CD4-positive, alpha-beta T cell (primary cell): ENCODE measurements at regions not wholly inside any gene's neighbourhood (a gene's known extent, or its start where the extent isn't known, plus 50 kb on each side); places are given as distances from the start of the nearest gene placed in this dataset.

ENCODE experiments used
- ATAC-seq: fragments of 200-7000 bp; cut with Tn5 transposase; one replicate; pipeline ENCODE4 v1.10.0; 2022; ENCODE audit warnings: mild to moderate bottlenecking; ENCODE audit not compliant: poor library complexity
- CTCF ChIA-PET: fragments of 350-600 bp; sonication (Branson Sonifier 250); formaldehyde crosslinking; loops from one replicate; lab custom pipeline; 2021; ENCODE audit warnings: antibody characterized with exemption, inconsistent platforms; lab: Charles Lee
- POLR2A ChIA-PET: fragments of 350-600 bp; sonication (Branson Sonifier 250); formaldehyde crosslinking; loops from one replicate; lab custom pipeline; 2021; ENCODE audit warnings: antibody characterized with exemption, inconsistent platforms; lab: Charles Lee
- DNase-seq, 14 experiments: peaks; one replicate each; pipeline ENCODE4 v3.0.0-alpha.2; 2013 to 2020; ENCODE audit warnings: mixed read lengths in 2 of 14
- H3K27ac ChIP-seq, 2 donors: one replicate each; pipeline versions ENCODE4 v1.5.1 to v1.7.0; 2013; ENCODE audit warnings: low read length in 2 of 2, low read depth in 1 of 2, mild to moderate bottlenecking in 1 of 2
- H3K27me3 ChIP-seq, 2 experiments: 1 replicate in 1 of 2; 2 replicates in 1 of 2; pipeline versions ENCODE4 v1.6.1 to v1.7.0; 2013; ENCODE audit warnings: low read length in 2 of 2, control low read depth in 1 of 2, mild to moderate bottlenecking in 1 of 2, moderate library complexity in 1 of 2; ENCODE audit not compliant: insufficient read depth in 2 of 2, control insufficient read depth in 1 of 2
- H3K36me3 ChIP-seq: one replicate; pipeline ENCODE4 v1.6.1; 2013; ENCODE audit warnings: low read length, control low read depth; ENCODE audit not compliant: insufficient read depth
- H3K4me1 ChIP-seq: one replicate; pipeline ENCODE4 v1.6.1; 2013; ENCODE audit warnings: low read length, control low read depth; ENCODE audit not compliant: insufficient read depth
- H3K4me3 ChIP-seq: one replicate; pipeline ENCODE4 v1.5.1; 2013; ENCODE audit warnings: mild to moderate bottlenecking, low read length, moderate library complexity
- H3K9me3 ChIP-seq, 2 experiments: 1 replicate in 1 of 2; 2 replicates in 1 of 2; pipeline versions ENCODE4 v1.6.1 to v1.7.0; 2013; ENCODE audit warnings: low read length in 2 of 2, mild to moderate bottlenecking in 2 of 2, control low read depth in 1 of 2, moderate library complexity in 1 of 2; ENCODE audit not compliant: control insufficient read depth in 1 of 2, insufficient read depth in 1 of 2
- H3K27ac Mint-ChIP-seq: one replicate; pipeline ENCODE4 v1.8.0; 2020; ENCODE audit warnings: mixed read lengths
- H3K27me3 Mint-ChIP-seq: one replicate; pipeline ENCODE4 v1.8.0; 2021; ENCODE audit warnings: mixed read lengths
- H3K36me3 Mint-ChIP-seq: one replicate; pipeline ENCODE4 v1.8.0; 2021; ENCODE audit warnings: low read depth, mixed read lengths
- H3K4me1 Mint-ChIP-seq: one replicate; pipeline ENCODE4 v1.8.0; 2021; ENCODE audit warnings: low read depth, mixed read lengths
- H3K4me3 Mint-ChIP-seq: one replicate; pipeline ENCODE4 v1.8.0; 2020; ENCODE audit warnings: mild to moderate bottlenecking, mixed read lengths
- H3K9me3 Mint-ChIP-seq: one replicate; pipeline ENCODE4 v1.8.0; 2020; ENCODE audit warnings: mixed read lengths
- CTCF ChIP-seq: fragments of 200-600 bp; IDR thresholded peaks from one replicate; pipeline ENCODE4 v1.8.0; 2022; ENCODE audit warnings: antibody characterized with exemption, mild to moderate bottlenecking
- intact Hi-C, 2 experiments: fragments of 100-400 bp; cut with DNase I in 1 of 2; cut with micrococcal nuclease in 1 of 2; formaldehyde crosslinking; loops; one replicate each; pipeline versions ENCODE4 v1.15.1 to v1.9.0; 2023 to 2025; cut with DNase I, micrococcal nuclease

GRCh38 chr6:8627085-8627861 lies 191.9 kb upstream of the SLC35B3 start:
- H3K36me3 ChIP-seq = no peaks in the 10 kb centered on the region
- H3K27ac ChIP-seq = no peak overlapping the region
- Mint-ChIP-seq H3K4me3 (no peak overlapping the region), H3K27ac (no peak overlapping the region), H3K9me3 (peaks cover 4% of the 10 kb centered on the region), H3K36me3 (no peaks in the 10 kb centered on the region), H3K4me1 (no peaks in the 10 kb centered on the region), H3K27me3 (no peaks in the 10 kb centered on the region)
- no peaks in the 10 kb centered on the region for H3K4me1 ChIP-seq
- no peak overlapping the region for H3K4me3 ChIP-seq
- ATAC-seq (no peak), DNase-seq (no peak)
- H3K9me3 ChIP-seq = peaks cover 0 to 8% of the 10 kb centered on the region in 2 experiments
- intact Hi-C loops = no loop called here
- no peak for TF ChIP-seq CTCF
- no peaks in the 10 kb centered on the region for H3K27me3 ChIP-seq
- ChIA-PET POLR2A (no interaction called here), CTCF (no interaction called here)

- no peak for DNase-seq
- Mint-ChIP-seq H3K9me3 (peaks cover 2% of the 10 kb centered on the region), H3K27ac (no peak overlapping the region), H3K4me1 (no peaks in the 10 kb centered on the region), H3K27me3 (no peaks in the 10 kb centered on the region), H3K4me3 (no peak overlapping the region), H3K36me3 (no peaks in the 10 kb centered on the region)
- peaks cover 0 to 8% of the 10 kb centered on the region in 2 experiments for H3K9me3 ChIP-seq
- intact Hi-C loops = no loop called here
- H3K4me1 ChIP-seq = no peaks in the 10 kb centered on the region
- H3K27ac ChIP-seq = no peak overlapping the region
- ChIA-PET POLR2A (no interaction called here), CTCF (no interaction called here)
- no peaks in the 10 kb centered on the region for H3K27me3 ChIP-seq
- no peaks in the 10 kb centered on the region for H3K36me3 ChIP-seq
- ATAC-seq = no peak
- no peak overlapping the region for H3K4me3 ChIP-seq
- TF ChIP-seq CTCF = no peak
These were observed 189.3 kb upstream of the SLC35B3 start for GRCh38 chr6:8624665-8625064.

DNA sequence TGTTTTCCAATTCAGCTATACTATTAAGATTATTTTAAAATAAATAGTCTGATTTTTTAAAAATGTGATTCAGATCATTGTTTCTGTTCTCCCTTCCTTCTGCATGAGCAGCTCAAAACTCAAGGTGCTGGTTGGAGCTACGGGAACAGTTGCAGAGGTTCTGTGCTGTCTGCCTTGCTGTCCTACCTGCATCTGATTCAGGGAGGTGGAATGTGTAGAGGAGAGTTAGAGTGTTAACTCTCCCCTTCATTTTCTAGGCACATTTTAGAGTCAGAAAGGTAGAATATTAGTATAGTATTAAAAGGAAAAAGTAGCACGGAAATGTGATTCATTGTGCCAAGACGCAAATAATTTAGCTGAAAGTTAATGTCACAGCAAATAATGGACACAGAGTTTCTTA lies 188.1 kb upstream of the SLC35B3 start:
- H3K27me3 Mint-ChIP-seq = no peaks in the 10 kb centered on the region
- ChIA-PET POLR2A (no interaction called here), CTCF (no interaction called here)
- Histone ChIP-seq H3K27me3 (no peaks in the 10 kb centered on the region), H3K36me3 (no peaks in the 10 kb centered on the region), H3K4me3 (no peak overlapping the region), H3K4me1 (no peaks in the 10 kb centered on the region), H3K27ac (no peak overlapping the region), H3K9me3 (peaks cover 0 to 15% of the 10 kb centered on the region in 2 experiments)
- intact Hi-C loops = no loop called here
- H3K27ac Mint-ChIP-seq = no peak overlapping the region
- ATAC-seq = no peak
- H3K9me3 Mint-ChIP-seq = peaks cover 2% of the 10 kb centered on the region
- TF ChIP-seq CTCF = no peak
- no peak for DNase-seq
- no peak overlapping the region for H3K4me3 Mint-ChIP-seq
- no peaks in the 10 kb centered on the region for H3K4me1 Mint-ChIP-seq
- no peaks in the 10 kb centered on the region for H3K36me3 Mint-ChIP-seq
